ENCODE measurements at regions not wholly inside any gene's neighbourhood (a gene's known extent, or its start where the extent isn't known, plus 50 kb on each side); places are given as distances from the start of the nearest gene placed in this dataset.

GRCh38 chr1:57868239-57868638 is 444.4 kb upstream of the DAB1 start:
- TF ChIP-seq ZFP1 (CRISPR knock-in tag; IDR thresholded peaks at IDR 0.05) (no peak), TCF7L2 (IDR thresholded peaks at IDR 0.05; ENCODE audit: low read depth, low read length) (no peak), CTCF (IDR thresholded peaks at IDR 0.05 in 2 of 3, conservative IDR thresholded peaks at IDR 0.05 in 1 of 3; ENCODE audit: insufficient read depth in 2 of 3, low read depth in 1 of 3, low read length in 3 of 3) (no peak), SRSF1 (IDR thresholded peaks at IDR 0.05; ENCODE audit: low read depth, low read length) (no peak), CREB3 (tag; conservative IDR thresholded peaks at IDR 0.05; ENCODE audit: low read depth) (no peak), IRF2 (CRISPR knock-in tag; IDR thresholded peaks at IDR 0.05) (no peak), SMARCA4 (IDR thresholded peaks at IDR 0.05) (no peak), ESRRA (IDR thresholded peaks at IDR 0.05; ENCODE audit: borderline replicate concordance, low read depth) (no peak), POLR2A (conservative IDR thresholded peaks at IDR 0.05) (no peak), ZNF644 (tag; IDR thresholded peaks at IDR 0.05; ENCODE audit: low read depth) (no peak), ADNP (tag; IDR thresholded peaks at IDR 0.05) (no peak), ZBTB17 (CRISPR knock-in tag; IDR thresholded peaks at IDR 0.05) (no peak), EZH2 (IDR thresholded peaks at IDR 0.05; ENCODE audit: borderline replicate concordance, low read depth, low read length) (no peak)
- TF ChIP-seq, protein P1, sequence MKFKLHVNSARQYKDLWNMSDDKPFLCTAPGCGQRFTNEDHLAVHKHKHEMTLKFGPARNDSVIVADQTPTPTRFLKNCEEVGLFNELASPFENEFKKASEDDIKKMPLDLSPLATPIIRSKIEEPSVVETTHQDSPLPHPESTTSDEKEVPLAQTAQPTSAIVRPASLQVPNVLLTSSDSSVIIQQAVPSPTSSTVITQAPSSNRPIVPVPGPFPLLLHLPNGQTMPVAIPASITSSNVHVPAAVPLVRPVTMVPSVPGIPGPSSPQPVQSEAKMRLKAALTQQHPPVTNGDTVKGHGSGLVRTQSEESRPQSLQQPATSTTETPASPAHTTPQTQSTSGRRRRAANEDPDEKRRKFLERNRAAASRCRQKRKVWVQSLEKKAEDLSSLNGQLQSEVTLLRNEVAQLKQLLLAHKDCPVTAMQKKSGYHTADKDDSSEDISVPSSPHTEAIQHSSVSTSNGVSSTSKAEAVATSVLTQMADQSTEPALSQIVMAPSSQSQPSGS (CRISPR knock-in tag; IDR thresholded peaks at IDR 0.05): no peak

Measured in K562 (cell line).